ENCODE measurements at regions not wholly inside any gene's neighbourhood (a gene's known extent, or its start where the extent isn't known, plus 50 kb on each side); places are given as distances from the start of the nearest gene placed in this dataset.

- DNase-seq: no peak
Observed at GRCh38 chr20:40589581-40589980, 99.5 kb downstream of the MAFB start.

- DNase-seq: no peak
Observed at GRCh38 chr20:40588891-40589290, 100.1 kb downstream of the MAFB start.

- no peak for DNase-seq
Observed at GRCh38 chr20:40587038-40587437, 102.0 kb downstream of the MAFB start.

GRCh38 chr20:40584130-40584809, 104.8 kb downstream of the MAFB start:
- no peak for DNase-seq

- DNase-seq: no peak
Observed at GRCh38 chr20:40583636-40584035, 105.4 kb downstream of the MAFB start.

- DNase-seq: no peak
Observed at GRCh38 chr20:40583205-40583604, 105.8 kb downstream of the MAFB start.

- no peak for DNase-seq
Observed at GRCh38 chr20:40582531-40582930, 106.5 kb downstream of the MAFB start.

- no peak for DNase-seq
Observed at GRCh38 chr20:40579701-40580100, 109.3 kb downstream of the MAFB start.

GRCh38 chr20:40578961-40579360, 110.1 kb downstream of the MAFB start:
- DNase-seq: no peak

- no peak for DNase-seq
Observed at GRCh38 chr20:40575851-40576250, 113.2 kb downstream of the MAFB start.

- DNase-seq: no peak
Observed at GRCh38 chr20:40572251-40572650, 116.8 kb downstream of the MAFB start.

- DNase-seq: no peak
Observed at GRCh38 chr20:40571639-40572038, 117.4 kb downstream of the MAFB start.

GRCh38 chr20:40568200-40568599, 120.8 kb downstream of the MAFB start:
- DNase-seq: no peak

GRCh38 chr20:40565682-40566040, 123.4 kb downstream of the MAFB start:
- no peak for DNase-seq

GRCh38 chr20:40565001-40565681, 123.9 kb downstream of the MAFB start:
- no peak for DNase-seq

GRCh38 chr20:40563296-40563950, 125.6 kb downstream of the MAFB start:
- DNase-seq: no peak

- DNase-seq: no peak
Observed at GRCh38 chr20:40562031-40562430, 127.0 kb downstream of the MAFB start.

GRCh38 chr20:40561187-40561586, 127.8 kb downstream of the MAFB start:
- no peak for DNase-seq

GRCh38 chr20:40558212-40558611, 130.8 kb downstream of the MAFB start:
- DNase-seq: no peak

GRCh38 chr20:40551125-40551530, 137.9 kb downstream of the MAFB start:
- DNase-seq: no peak

GRCh38 chr20:40547483-40548091, 141.4 kb downstream of the MAFB start:
- no peak for DNase-seq

- DNase-seq: no peak
Observed at GRCh38 chr20:40545478-40545877, 143.6 kb downstream of the MAFB start.

- no peak for DNase-seq
Observed at GRCh38 chr20:40542065-40542464, 147.0 kb downstream of the MAFB start.

GRCh38 chr20:40540166-40540565, 148.9 kb downstream of the MAFB start:
- DNase-seq: no peak
